Fibroblast of gingiva (primary cell): ENCODE measurements at regions not wholly inside any gene's neighbourhood (a gene's known extent, or its start where the extent isn't known, plus 50 kb on each side); places are given as distances from the start of the nearest gene placed in this dataset.
A peak's percentile ranks its signal among the peaks of the same experiment; 100 is the strongest.

Experiments used
- DNase-seq: peaks from one replicate; pipeline ENCODE4 v3.0.0-alpha.2; 2011; ENCODE audit warnings: low read depth

GRCh38 chr18:10284540-10285282, 169.7 kb upstream of the APCDD1 start:
- no peak for DNase-seq

GRCh38 chr18:10285283-10285640, 169.2 kb upstream of the APCDD1 start:
- no peak for DNase-seq

- no peak for DNase-seq
Measured at GRCh38 chr18:10286580-10287150, 167.8 kb upstream of the APCDD1 start.

DNA sequence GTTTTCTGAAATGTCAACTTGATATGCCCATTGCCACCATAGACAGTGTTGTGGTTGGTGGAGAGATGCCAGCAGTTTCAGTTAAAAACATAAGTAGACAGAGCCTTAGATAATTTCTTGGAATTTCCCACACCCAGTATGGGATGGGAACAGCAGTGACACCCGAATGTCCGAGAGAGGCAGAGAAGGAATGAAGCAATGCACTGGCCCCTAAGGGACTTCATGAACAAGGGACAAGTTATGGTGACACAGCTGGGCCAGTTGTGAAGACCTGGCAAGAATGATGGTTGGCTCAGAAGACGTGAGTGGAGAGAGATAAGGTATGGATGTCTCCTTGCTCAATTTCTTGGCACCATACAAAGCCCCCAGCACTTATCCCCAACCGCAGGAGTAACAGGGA, 165.2 kb upstream of the APCDD1 start:
- DNase-seq: peak; percentile 36

DNA sequence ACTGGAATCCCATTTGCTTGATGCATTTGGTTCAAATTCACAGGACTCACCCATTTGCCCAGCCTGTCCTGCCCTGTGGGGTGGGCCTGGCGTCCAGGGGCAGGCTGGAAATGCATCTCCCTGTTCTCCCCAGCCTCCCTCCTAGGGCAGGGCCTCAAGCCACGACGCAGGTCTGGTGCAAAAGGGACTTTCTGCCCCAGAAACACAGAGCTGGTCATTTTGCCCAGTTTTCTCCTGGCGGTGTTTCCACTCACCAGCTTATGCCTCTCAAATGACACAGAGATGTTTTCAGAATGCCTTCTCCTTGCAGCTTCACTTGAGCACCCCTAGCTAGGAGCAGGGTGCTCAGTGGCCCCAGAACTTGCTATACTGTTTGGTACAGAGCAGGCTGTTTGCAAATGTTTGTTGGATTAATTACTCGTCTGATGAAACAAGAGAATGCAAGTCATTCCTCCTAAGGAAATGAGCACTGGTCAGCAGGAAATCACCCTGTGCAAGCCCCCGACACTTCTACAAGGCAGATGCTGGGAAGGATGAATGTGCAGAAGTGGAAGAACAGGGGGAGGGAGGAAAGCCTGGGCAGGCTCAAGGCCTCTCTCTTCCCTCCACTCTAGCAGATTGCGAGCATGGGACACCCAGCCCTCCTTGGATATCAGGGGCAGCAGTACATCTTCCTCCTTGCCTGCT, 164.3 kb upstream of the APCDD1 start:
- peak; percentile 56 for DNase-seq

DNA sequence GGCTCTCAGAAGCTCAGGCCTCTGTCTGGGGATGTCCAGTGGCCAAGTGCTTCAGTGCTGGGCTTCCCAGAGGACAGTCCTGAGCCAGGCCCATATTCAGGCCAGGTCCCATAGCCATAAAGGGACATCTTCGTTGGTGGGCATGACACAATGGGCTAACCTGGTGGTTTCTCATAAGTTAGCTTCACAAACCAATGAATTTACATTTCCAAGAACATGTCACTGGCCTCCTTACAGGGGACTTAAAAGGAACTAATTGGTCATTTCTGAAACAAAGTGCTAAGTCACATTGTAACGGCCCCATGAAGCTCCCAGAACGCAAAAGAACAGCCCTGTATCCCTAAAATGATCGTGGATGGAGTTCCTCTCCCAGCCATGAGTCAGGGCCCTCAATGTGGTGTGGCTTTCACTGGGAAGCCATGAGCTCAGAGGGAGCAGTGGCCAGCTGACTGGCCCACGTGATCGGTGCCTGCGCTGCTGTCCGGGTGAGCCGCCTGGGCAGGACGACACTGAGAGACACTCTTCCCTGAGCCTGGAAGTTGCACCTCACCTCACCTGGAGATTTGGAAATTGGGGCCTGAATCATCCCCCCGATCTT, 163.7 kb upstream of the APCDD1 start:
- DNase-seq: no peak

DNA sequence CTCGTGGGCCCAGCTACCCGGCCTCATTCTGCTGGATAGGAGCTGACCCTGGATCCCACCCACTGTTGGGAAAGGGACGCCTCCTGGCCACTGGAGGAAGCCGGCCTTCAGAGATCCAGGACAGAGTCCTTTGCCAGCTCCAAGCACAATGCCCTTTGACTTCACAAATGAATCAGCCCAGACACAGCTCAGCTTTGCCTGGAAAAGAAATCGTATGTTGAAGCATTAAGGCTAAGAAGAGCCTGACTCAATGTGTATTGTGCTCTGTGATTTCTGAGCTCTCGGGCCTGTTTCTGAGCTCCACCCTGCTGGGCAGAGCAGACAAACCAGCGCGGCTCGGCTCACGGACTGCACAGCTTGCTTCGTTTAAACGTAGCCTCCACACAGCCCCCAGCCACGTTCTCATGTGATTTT, 162.9 kb upstream of the APCDD1 start:
- DNase-seq: peak; percentile 43

DNA sequence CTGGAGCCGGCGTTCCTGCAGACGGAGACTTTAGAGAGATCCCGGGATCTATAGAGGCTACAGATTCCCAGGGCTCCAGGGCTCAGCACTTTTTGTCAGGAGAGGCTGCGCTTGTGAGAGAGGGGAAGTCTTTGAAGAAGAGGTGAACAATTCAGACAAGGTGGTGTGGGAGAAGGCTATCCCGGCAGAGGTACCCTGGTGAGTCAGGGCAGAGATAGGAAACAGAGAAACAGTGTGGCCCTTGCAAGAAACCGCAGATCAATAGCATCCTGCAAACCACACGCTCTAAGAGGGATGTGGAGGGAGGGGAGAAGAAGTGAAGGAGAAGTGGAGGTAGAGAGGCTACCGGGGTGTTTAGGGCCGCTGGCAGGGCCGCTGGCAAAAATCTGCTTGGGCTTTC, 160.5 kb upstream of the APCDD1 start:
- no peak for DNase-seq

- no peak for DNase-seq
Measured at GRCh38 chr18:10295751-10296150, 158.7 kb upstream of the APCDD1 start.

DNA sequence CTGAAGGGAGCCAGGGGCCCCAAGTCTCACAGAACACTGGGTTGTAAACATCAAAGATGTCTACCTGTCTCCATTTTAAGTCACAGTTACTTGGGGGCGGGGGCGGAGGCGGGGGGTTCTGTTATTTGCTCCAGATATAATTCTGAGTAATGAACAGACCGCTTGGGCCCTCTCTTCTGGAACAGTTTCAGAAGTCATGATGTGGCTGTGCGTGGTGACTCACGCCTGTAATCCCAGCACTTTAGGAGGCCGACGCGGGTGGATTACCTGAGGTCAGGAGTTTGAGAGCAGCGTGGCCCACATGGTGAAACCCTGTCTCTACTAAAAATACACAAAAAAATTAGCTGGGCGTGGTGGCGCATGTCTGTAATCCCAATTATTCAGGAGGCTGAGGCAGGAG, 157.9 kb upstream of the APCDD1 start:
- DNase-seq: no peak

DNA sequence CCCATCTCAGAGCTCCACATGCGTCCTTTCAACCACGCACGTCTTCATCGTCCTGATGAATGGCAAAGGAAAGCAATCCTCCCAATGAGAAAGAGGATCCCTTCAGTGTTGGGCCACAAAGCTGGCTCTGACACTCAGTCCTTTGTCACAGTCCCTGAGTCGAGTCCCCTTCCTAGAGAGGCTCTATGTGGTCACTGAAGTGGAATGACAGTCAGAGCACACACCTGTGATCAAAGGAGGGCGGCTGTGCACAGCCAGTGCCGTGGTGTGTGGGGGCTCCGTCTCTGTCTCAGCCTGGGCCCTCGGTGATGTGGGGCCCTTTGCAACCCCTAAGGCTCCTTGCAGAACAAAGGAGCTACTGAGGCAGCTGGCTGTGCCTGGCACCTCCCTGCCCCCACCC, 157.3 kb upstream of the APCDD1 start:
- DNase-seq: no peak

DNA sequence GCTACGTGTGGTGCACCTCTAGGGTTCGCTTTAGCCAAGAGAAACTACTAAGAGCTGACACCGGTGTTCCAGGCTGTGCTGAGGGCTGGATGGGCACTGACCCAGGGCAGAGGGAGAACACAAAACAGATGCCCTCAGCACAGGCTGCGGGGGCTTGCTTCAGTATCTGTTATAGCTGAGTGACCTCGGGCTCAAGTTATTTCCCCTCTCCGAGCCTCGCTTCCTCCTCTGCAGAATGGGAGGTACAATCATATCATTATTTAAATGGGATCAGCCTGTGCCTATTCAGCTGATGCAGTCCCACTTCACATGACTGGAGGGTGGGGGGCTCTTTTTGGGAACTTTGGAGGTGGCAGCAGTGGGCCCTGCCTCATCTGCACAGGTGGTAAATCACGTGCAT, 156.1 kb upstream of the APCDD1 start:
- no peak for DNase-seq

GRCh38 chr18:10299643-10300042, 154.8 kb upstream of the APCDD1 start:
- peak; percentile 88 for DNase-seq

DNA sequence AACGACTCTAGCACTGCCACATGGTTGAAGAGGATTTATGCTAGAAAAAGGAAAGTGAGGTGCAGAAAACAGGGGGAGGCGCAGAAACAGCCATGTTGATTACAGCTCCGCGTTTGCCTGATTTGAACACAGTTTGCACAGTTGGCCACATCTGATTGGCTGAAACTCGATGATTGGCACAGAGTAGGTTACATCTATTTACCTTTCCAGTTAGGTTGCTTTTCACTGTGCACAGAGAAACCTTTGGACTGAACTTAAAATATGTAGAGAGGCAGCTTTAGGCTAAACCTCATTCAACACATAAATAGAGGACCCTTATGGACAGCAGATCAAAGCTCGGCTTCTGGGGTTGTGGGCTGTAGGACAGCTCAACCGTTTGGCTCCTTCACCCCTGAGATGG, 153.7 kb upstream of the APCDD1 start:
- DNase-seq: no peak

- no peak for DNase-seq
Measured at GRCh38 chr18:10301831-10302483, 152.5 kb upstream of the APCDD1 start.

DNA sequence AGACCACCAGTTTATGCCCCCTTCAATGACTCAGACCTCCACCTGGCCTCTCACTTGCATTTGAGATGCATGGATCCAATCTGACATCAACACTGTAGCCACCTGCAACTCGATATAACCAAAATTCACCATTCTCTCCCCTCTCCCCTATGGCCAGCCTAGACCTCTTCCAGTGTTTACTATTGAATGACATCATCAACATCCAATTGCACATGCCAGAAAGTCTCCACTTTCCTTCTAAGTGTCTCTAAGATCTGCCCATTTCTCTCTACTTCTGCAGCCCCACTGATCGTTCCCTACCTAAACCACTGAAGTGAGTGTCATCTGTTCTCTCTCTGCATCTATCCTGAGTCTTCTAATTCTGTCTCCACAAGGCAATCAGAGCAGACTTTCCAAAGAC, 151.3 kb upstream of the APCDD1 start:
- DNase-seq: no peak

DNA sequence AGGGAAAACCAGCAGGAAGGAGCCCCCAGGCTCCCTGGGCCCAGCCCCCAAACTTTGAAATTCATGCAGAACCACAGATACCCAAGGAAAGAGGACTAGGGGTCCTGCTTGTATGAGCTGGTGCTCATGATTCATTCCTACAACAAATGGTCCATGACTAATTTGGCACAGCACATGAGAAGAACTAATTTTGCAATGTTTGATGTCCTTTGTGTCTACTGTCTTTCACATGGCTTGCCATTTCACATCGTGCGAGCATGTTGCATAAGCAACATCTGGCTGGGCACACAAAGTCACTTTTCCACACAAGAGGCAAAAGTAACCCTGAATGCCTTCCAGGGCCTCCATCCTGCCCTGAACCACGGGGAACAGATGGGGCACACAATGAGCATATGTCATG, 149.6 kb upstream of the APCDD1 start:
- DNase-seq: peak; percentile 93

DNA sequence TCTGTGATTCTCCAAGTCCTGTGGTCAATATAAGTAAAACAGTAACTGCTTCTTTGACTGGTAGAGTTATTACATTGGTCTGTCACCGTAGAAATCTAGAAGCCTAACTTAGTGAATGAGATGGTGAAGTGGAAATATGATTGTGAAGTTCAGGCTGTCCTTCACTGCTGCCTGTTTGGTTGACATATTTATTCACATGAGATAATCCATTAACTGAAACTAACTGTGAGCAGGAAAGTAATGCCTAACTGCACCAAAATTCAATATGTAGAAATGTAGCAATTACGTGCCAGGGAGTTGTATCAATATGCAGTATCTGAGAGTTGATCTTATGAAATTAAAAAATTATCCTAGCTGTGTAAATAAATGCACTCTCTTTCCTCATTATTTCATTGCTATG, 147.7 kb upstream of the APCDD1 start:
- DNase-seq: no peak

DNA sequence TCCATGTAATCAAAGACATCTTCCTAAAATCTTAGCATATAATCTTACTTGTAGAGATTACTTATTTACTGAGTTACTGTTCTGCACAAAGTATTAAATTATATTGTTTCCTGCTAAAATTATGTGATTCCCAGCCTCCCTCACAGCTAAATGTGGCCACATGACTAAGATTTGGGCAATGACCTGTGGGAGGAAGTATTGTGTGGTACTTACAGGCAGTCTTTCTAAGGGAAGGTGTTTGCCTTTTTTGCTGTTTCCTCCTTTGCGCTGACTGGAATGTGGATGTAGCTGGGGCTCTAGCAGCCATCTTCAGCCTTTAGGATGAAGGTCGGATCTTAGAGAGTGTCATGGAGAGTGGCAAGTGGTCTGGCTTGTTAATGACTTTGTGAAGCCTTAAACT, 146.3 kb upstream of the APCDD1 start:
- DNase-seq: no peak

- no peak for DNase-seq
Measured at GRCh38 chr18:10310626-10311025, 143.8 kb upstream of the APCDD1 start.

GRCh38 chr18:10312326-10313015, 142.0 kb upstream of the APCDD1 start:
- no peak for DNase-seq

DNA sequence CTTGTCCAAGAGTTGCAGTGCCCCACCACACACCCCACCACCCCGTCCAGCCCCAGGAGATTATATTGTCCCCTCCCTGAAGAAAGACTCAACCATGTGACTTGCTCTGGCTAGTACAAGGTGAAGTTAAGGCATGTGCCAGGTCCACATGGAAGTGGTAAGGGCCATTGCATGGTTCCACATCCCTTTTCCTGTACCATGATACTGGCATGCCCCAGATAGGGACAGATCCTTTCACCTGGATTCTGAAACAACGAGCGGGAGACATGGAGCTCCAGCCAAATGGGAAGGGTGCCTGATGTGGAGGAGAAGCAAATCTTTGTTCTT, 141.5 kb upstream of the APCDD1 start:
- no peak for DNase-seq
